Activated CD4-positive, alpha-beta T cell treated with anti-CD3 and anti-CD28 coated beads, Interleukin-2, amount 50 U/mL, for 1 hour (primary cell): ENCODE measurements at regions not wholly inside any gene's neighbourhood (a gene's known extent, or its start where the extent isn't known, plus 50 kb on each side); places are given as distances from the start of the nearest gene placed in this dataset.
"Not testable (repeated sequence)": the region's sequence is repeated elsewhere in the genome, so short reads cannot be mapped to it uniquely, and the experiment has no call there.

ENCODE experiments used
- DNase-seq: peaks from one replicate; pipeline ENCODE4 v3.0.0-alpha.2; 2020

DNA sequence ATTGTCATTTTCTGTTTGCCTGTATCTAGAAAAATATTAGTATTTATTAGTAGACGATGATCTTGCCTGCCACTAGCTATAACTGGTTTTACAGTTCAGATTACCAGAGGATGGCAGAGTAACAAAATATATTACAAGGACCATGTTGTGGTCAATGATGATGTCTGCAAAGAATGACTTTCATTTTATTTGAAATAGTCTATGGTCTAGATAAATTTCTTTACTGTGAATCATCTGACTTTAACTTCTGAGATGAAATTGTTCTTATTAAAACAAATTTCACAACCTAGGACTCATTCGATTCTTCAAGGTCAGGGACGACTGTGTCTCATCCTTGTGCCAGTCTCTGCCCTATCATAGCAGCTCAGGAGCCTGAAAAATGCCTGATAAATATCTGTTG lies 637.8 kb upstream of the KLF12 start:
- no peak for DNase-seq

DNA sequence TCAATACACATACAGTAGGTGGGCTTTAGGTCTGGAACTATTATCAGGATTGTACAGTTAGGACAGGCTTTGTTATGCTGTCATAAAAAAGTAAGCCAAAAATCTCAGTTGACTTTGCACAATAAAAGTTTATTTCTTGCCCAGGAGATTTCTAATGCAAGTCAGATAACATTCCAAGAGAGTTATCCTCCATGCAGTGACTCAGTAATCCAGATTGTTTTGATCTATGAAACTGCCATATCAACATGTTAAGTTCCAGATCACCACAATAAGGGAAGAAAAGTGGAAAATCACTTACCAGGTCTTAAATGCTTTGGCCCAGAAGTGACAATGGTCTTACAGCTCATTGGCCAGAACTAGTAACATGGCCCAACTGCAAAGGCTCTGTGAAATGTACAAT lies 636.2 kb upstream of the KLF12 start:
- DNase-seq, result no peak

DNA sequence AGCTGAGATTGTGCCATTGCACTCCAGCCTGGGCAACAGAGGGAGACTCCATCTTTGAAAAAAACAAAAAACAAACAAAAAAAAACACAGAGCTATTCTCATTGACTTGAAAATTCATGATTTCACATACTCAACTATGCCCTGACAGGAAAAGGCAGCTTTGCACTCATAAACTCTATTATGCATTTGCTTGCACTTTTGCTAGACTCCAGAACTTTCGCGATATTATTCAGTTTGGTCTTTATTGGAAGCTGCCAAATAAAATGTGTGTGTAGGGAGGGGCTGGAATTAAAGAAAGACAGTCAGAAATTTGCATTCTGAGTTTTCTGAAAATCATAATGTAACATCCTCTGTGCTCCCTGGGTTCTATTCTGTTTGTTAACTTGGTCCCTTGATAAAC lies 635.1 kb upstream of the KLF12 start:
- no peak for DNase-seq

DNA sequence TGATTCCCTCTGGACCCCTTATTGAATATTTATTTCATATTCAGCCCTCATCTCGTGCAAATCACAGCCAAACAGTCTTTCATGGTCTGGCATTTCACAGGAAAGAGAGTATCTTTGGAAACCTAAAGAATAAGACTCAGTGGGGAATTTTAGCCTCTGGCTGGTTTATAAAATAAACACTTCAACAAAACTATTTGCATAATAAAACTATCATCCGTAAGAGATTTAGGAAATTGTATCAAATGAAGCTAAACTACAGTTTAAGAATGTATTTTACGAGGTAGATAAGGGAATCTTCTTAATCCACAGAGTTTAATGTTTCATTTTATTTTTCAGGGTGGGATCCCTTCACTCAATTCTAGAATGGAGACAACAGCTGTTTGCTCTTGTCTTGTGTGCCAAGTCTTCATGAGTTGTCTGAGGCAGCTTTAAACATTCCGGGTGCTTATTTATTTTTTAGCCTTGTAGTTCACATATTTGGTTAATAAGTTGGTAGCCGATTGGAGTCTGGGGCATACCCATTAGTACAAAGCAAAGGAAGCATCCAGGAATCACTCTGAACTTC lies 634.4 kb upstream of the KLF12 start:
- no peak for DNase-seq

DNA sequence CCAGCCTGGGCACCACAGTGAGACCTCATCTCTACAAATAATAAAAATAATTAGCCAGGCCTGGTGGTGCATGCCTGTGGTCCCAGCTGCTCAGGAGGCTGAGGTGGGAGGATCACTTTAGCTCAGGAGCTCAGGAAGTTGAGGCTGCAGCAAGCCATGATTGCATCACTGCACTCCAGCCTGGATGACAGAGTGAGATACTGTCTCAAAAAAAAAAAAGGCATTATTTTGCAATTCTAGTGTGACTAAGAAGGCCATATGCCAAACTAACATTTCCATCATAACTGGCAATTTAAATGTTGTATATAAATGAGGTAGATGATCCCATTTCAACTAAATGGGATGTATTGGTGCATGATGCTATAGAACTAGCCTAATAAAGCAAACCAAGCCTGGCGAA lies 632.8 kb upstream of the KLF12 start:
- no peak for DNase-seq

DNA sequence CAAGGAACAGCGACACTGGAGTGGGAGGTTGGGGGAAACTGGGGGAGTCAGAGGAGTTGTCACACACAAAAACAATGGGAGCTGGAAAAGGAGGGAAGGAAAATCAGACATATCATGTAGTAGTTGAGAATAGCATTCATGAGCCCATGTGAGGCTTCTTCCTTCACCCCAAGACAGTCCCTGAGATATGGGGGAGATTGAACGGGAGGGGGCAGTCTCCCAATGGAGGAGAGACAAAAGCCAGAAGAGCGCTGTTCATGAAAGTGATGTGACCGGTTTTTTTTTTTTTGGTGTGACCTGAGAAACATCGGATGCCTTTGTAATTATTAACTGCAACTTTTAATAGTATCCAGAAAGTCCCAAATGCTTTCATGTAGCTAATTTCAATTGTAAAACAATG lies 631.8 kb upstream of the KLF12 start:
- DNase-seq, result no peak

DNA sequence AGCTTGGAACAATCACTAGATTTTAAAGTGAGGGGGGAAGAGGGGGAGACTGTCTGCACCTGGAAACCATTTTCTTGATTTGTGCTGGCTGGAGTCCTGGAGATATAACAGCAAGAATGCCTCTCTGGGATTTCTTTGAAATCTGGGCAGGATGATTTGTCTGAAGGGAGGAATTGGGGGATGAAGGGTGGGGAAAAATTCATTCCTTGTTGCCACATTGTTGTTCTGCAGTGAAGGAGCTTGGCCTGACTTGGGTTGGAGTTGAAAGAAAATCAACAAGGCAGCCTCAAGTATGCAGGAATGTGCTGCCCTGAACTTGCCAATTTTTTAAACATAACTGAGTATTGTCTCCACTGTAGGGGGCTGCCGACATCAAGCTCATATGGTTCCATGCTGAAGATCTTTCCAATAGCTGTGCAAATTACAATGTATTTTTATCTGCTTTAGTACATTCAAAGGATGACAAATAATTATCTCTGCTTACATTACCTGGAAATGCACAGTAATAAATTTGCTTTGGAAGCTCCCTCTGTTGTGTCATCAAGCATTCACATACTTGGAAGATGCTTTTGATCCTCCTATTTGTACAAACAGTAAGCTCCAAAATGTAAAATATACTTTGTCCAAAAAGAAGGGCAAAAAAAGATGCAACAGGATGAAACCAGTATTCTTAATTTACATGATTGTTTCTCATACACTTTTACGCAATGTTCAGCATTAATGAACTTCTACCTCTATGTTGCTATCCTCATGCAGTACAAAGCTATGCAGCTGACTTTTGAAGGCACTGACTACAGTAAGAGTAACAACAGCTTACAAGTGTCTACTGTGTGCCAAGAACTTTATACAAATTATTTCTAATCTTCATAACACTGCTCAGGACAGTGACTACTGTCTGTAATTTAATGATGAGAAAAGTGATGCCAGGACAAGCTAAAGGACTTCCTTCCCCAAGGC lies 627.9 kb upstream of the KLF12 start:
- DNase-seq, result no peak

DNA sequence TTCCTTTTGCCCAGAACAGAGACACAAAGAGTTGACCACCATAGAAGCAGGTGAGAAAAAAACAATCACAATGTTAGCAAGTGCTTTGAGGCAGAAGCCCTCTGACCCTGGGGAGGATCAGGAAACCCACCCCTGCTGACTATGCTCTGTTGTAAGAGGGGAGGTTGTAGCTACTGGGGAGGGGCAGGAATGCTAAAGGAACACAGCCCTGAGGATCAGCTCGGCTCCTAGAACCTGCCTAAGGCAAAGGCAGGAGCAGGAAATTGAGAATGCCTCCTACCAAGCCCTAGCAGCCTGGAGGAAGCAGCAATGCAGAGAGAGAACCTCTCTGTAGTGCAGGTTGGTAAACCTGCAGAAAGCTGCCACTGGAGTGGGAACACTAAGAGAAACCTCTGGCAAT lies 624.0 kb upstream of the KLF12 start:
- no peak for DNase-seq

DNA sequence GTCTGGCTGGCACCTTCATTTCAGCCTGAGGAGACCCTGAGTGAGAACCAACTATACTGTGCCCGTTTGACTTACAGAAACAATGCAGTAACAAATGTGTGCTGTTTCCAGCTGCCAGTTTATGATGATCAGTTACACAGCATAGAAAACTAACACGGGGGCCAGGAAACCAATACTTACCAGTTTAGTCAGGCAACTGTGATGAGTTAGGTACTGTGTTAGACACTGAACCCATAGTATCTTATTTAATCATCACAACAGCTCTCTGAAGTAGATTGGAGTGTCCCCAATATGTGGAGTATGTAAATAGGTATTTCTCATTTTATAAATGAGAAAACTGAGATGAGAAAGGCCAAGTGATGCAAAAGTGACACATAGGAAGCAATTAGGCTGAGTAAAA lies 620.9 kb upstream of the KLF12 start:
- DNase-seq, result no peak

DNA sequence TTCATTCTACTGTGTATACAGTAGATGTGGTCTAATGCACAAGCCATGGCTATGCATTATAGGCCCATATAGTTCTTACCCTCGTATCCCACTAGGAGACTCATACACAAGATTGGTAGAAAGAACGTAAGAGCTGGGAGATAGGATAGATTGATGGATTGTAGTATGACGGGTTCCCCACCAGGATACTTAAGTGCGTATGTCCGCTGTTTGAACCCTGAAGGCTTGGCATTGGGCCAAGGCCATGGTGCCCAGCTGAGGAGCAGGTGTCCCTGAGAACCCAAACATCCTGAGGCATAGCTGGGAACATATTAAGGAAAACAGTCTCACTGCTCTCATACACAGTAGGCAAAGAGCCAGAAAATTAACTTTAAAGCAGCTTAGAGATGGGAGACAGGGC lies 617.5 kb upstream of the KLF12 start:
- no peak for DNase-seq

DNA sequence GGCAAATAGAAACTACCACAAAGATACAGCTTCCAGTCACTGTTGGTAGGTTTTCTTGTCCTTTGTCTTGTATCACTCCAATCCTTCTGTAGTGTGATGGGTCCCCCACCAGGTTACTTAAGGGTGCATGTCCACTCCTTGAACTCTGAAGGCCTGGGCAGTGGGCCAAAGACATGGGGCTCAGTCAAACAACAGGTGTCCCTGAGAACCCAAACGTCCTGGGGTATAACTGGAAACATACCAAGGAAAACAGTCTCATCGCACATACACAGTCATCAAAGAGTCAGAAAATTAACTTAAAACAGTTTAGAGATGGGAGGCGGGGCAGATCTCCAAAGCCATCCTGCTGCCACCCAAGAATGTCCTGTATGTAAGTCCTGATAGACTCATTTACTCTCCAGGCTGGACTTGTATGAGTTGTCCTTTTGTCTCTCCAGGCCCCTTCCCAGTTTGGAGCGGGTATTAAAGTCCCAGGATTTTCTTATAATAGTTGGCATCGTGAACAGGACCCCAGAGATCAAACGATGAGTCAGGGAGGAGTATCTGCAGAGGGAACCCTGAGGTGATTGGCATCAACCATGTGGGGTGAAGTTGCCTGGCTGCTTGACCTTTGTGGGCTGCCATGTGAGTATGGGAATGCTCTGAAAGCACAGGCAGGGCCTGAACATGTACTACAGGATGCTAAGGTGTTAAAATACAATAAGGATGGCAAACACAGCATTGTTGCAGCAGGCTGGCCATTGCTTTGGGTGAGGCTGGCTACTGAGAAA lies 613.2 kb upstream of the KLF12 start:
- DNase-seq, result no peak

DNA sequence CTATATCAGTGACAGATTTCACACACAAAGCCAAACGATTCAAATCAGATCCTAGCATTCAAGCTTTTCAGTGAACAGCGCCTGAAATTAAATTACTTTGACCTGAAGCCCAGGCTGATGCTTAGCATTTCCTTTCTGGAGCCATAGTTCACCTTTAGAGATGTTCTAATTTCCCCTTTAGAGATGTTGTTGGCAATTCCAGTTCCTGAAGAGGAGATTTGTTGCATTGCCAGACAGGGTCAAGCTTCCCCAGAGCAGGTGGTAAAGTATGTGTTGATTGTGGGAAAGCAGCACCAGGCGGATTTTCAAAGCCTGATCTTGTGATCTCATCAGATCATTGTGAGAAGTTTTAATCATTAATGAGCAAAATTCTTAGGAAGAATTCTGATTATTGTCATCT lies 609.8 kb upstream of the KLF12 start:
- no peak for DNase-seq

DNA sequence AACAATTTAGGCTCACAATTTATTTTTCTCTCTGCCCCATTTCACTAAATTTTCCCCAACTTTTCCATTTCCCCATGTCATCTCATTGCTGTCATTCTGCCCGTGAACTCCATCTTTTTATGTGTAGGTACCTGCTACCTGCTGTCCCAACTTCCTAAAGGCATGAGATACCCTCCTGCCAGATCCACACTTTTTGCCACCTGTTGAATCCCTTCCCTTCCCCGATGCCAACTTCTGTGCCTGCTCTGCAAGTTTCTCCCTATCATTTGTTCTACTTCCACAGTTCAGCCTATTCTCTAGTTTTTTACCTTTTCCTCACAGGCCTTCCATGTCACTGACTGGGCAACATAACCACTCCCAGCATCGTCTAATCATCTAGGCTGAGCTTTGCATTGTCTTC lies 607.5 kb upstream of the KLF12 start:
- DNase-seq, result no peak

DNA sequence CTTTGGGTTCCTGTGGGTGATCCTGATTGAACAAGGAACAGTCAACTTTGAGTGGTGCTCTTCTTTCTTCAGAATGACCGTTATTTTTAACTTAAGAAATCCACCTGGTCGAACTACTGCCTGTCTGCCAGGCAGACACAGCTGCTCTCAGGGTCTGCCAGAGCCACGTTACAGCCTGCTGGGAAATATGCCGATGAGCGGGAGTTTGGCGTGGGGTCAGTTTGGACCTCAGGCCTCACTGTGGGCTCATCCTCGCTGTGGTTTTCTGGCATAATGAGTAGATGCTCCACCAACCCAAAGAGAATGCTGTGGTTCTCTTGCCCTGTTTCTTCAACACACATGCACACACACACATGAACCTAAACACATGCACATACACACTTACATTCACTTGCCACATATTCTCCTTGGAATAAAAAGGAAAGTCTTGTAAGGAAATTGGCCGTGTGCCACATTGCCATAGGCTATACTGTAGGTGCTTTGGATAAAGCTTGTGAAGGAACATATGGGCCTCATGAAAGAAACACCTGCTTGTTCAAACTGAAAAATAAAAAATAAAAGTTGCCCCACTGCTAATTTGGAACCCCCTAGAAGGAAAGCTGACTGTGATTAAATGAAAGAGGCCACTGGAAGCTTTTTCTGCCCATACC lies 598.7 kb upstream of the KLF12 start:
- DNase-seq, result no peak

DNA sequence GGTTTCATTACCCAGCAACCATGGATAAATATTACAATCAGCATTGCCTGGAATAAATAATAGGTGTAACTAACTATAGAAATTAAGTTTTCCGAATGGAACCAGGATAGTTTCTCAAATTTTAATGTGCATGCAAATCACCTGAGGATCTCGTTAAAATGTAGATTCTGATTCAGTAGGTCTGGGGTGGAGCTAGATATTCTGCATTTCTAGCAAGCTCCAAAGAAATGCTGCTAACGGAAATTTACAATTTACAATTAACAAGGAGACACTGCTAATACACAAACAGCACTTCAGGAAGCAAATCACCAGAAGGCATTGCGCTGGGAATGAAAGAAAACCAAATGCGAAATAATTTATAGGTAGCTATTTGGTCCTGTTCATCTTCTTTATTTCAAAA lies 597.5 kb upstream of the KLF12 start:
- no peak for DNase-seq

DNA sequence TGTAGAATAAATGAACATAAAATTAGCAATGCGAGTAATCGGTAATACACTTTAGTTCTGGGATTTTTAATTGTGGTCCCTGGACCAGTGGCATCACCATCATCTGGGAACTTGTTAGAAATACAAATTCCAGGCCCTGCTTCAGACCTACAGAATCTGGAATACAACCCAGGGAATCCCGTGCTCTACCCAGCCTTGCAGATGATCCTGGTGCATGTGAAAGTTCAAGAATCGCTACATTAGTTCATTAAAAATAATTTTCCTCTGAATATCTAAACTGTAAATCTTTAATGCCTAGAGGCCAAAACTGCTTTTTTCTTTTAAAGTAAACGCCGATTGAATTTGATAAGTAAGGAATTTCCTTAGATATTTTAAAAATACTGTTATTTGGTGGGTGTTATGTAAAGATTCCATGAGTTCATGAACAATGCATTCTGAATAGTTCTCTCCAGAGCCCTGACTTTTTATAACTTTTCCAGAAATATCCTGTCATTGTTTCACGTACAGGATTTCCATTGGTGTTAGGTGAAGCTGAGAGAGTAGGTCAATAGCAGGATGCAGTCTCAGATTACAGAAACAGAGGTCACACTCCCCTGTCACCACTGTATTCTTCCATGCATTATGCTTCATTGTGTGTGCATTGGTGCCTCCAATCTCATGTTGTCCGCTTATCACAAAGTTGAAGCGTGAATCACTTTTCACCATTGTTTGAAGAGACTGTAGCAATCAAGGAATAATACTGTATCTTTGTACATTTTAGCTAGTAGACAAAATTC lies 596.5 kb upstream of the KLF12 start:
- no peak for DNase-seq

DNA sequence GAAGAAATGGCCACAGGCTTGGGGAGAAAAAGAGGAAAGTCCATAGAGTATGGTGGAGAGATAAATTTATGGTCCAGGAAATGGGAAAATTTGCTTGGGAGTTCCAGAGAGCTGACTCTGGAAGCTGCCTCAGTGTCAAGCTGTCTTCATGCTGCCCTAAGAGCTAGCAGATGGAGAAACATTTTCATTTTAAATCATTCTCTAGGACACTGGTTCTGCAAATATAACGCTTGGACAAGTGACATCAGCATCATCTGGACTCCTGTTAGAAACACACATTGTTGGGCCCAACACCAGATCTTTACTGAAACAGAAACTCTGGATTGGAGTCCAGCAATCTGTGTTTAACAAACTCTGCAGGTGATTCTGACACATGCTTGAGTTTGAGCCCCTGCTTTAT lies 592.0 kb upstream of the KLF12 start:
- DNase-seq, result no peak

DNA sequence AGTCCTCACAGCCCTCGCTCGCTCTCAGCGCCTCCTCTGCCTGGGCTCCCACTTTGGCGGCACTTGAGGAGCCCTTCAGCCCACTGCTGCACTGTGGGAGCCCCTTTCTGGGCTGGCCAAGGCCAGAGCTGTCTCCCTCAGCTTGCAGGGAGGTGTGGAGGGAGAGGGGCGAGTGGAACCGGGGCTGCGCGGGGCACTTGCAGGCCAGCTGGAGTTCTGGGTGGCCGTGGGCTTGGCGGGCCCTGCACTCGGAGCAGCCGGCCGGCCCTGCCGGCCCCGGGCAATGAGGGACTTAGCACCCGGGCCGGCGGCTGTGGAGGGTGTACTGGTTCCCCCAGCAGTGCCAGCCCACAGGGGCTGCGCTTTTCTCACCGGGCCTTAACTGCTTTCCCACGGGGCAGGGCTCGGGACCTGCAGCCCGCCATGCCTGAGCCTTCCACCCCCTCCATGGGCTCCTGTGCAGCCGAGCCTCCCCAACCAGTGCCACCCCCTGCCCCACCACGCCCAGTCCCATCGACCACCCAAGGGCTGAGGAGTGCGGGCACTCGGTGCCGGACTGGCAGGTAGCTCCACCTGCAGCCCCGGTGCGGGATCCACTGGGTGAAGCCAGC lies 584.1 kb upstream of the KLF12 start:
- not testable (repeated sequence) for DNase-seq

DNA sequence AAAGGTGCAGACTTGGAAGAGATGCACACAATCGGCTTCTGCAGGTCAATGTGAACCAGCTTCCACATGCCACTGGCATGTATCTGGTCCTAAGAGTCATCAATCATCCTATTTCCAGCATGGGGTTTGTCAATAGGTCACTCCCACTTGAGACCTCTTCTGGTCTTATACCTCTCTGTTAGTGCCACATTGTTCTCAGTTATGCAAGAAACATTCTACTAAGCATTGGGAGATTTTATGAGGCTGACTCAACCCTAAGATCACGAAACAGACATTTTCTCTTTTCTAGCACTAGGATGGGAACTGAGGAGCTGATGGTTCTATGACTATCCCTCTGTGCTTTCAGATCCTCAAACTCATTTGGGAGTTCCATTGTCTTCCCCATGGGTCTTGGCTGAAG lies 581.5 kb upstream of the KLF12 start:
- no peak for DNase-seq

DNA sequence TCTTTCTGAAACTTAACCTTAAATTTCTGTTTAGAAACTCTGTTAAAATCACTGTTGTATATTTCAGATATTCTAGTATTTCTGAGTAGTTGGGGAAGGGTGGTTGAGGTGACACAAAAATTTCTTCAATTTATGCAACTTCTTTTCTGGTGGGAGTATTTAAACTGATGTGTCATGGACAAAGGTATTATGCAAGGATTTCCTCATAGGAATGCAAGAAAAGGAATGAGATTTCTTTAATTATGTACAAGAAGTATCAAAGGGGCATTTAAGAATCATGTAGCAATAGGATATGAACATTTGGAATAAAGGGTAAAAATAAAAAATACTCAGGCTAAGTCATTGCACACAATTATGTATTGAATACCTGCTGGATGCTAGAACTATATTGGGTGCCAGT lies 575.8 kb upstream of the KLF12 start:
- DNase-seq, result no peak

DNA sequence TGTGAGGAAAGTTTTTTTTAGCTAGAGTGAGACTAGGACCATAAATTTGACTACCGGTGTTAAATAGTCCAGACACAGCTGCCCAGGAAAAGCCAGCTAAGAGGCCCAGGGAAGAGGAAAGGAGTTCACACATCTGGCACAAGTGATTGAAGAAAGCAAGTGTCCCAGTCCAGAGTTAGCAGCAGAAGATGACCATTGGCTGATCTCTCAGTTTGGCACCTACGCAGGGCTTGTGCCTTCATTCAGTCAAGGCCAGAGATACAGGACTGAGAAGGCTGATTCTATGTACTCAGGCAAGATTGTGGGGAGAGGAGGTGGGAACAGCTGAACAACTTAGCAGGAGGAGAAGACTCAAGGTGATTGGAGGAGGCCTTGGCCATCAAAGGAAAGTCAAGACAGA lies 575.0 kb upstream of the KLF12 start:
- no peak for DNase-seq

DNA sequence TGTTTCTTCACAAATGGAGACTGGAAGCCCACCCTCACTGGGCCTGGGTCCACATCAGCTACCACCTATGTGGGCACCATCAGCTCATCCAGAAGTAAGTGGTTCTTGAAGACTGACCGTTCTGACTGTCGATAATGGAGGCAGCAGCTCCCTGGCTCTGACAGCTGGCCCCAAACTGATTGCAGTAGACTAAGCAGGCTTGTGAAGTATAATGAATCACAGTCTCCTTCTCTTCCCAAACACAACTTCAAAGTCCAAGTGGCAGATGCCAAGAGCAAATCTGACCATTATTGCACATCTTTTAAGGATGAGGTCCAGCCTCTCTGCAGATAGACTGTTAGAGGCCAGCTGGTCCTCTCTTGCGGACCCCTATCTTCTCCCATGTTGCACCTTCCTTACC lies 574.4 kb upstream of the KLF12 start:
- no peak for DNase-seq
